ENCODE measurements at regions not wholly inside any gene's neighbourhood (a gene's known extent, or its start where the extent isn't known, plus 50 kb on each side); places are given as distances from the start of the nearest gene placed in this dataset.

- DNase-seq (ENCODE audit: low spot score, unreplicated experiment): no peak
- H3K4me3 Mint-ChIP-seq (ENCODE audit: low read depth): no peak overlapping the region
- H3K27me3 Mint-ChIP-seq: no peaks in the 10 kb centered on the region
- H3K36me3 Mint-ChIP-seq (ENCODE audit: insufficient read depth): no peaks in the 10 kb centered on the region
- H3K4me1 Mint-ChIP-seq (ENCODE audit: low read depth): peaks cover 4% of the 10 kb centered on the region
- no peak overlapping the region for H3K27ac Mint-ChIP-seq
- H3K9me3 Mint-ChIP-seq (ENCODE audit: low read depth): peaks cover 4% of the 10 kb centered on the region
- TF ChIP-seq, protein P1, sequence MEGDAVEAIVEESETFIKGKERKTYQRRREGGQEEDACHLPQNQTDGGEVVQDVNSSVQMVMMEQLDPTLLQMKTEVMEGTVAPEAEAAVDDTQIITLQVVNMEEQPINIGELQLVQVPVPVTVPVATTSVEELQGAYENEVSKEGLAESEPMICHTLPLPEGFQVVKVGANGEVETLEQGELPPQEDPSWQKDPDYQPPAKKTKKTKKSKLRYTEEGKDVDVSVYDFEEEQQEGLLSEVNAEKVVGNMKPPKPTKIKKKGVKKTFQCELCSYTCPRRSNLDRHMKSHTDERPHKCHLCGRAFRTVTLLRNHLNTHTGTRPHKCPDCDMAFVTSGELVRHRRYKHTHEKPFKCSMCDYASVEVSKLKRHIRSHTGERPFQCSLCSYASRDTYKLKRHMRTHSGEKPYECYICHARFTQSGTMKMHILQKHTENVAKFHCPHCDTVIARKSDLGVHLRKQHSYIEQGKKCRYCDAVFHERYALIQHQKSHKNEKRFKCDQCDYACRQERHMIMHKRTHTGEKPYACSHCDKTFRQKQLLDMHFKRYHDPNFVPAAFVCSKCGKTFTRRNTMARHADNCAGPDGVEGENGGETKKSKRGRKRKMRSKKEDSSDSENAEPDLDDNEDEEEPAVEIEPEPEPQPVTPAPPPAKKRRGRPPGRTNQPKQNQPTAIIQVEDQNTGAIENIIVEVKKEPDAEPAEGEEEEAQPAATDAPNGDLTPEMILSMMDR (IDR thresholded peaks at IDR 0.05; ENCODE audit: unreplicated experiment): no peak
Measured at GRCh38 chr5:121793791-121794190, 57.9 kb upstream of the FTMT start.

DNA sequence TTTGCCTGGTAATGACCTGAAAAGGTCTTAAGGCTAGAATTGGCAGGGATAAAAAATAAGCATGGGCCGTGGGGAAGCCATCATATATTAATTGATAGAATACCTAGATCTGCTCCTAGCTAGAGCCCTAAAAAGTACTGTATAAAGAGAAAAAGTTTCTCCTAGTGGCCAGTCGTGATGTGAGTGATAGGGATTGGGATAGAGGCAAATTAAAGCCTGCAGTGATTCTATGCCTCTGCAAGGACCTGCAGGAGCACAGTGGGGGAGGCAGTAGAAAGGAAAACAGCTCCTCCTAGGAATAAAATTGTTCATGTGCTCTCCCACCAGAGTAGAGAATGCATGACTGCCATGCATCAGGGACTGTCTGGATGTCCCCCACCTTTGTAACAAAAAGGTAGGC is 56.2 kb upstream of the FTMT start:
- Mint-ChIP-seq H3K27me3 (no peaks in the 10 kb centered on the region), H3K36me3 (ENCODE audit: insufficient read depth) (no peaks in the 10 kb centered on the region), H3K4me1 (ENCODE audit: low read depth) (peaks cover 4% of the 10 kb centered on the region), H3K9me3 (ENCODE audit: low read depth) (peaks cover 3% of the 10 kb centered on the region), H3K4me3 (ENCODE audit: low read depth) (no peak overlapping the region), H3K27ac (no peak overlapping the region)
- TF ChIP-seq, protein P1 (IDR thresholded peaks at IDR 0.05; ENCODE audit: unreplicated experiment): no peak
- DNase-seq (ENCODE audit: low spot score, unreplicated experiment): no peak

GRCh38 chr5:121797681-121798518 is 53.8 kb upstream of the FTMT start:
- no peak overlapping the region for H3K4me3 Mint-ChIP-seq (ENCODE audit: low read depth)
- DNase-seq (ENCODE audit: low spot score, unreplicated experiment): peak; percentile 8
- peaks cover 4% of the 10 kb centered on the region for H3K4me1 Mint-ChIP-seq (ENCODE audit: low read depth)
- no peaks in the 10 kb centered on the region for H3K36me3 Mint-ChIP-seq (ENCODE audit: insufficient read depth)
- TF ChIP-seq, protein P1 (IDR thresholded peaks at IDR 0.05; ENCODE audit: unreplicated experiment): no peak
- H3K9me3 Mint-ChIP-seq (ENCODE audit: low read depth): no peaks in the 10 kb centered on the region
- H3K27ac Mint-ChIP-seq: no peak overlapping the region
- H3K27me3 Mint-ChIP-seq: no peaks in the 10 kb centered on the region

Data from progenitor cell of endocrine pancreas (in vitro differentiated cells).